22Rv1 (cell line): ENCODE measurements at regions not wholly inside any gene's neighbourhood (a gene's known extent, or its start where the extent isn't known, plus 50 kb on each side); places are given as distances from the start of the nearest gene placed in this dataset.

Experiments
- ZFX ChIP-seq: fragments of 450-650 bp; IDR thresholded peaks from 2 replicates; pipeline ENCODE4 v1.6.1; 2017; ENCODE audit warnings: antibody characterized with exemption, borderline replicate concordance
- TF ChIP-seq, protein P1 (sequence below): fragments of 450-650 bp; IDR thresholded peaks from 2 replicates; pipeline ENCODE4 v1.5.1; 2017; ENCODE audit warnings: mild to moderate bottlenecking

DNA sequence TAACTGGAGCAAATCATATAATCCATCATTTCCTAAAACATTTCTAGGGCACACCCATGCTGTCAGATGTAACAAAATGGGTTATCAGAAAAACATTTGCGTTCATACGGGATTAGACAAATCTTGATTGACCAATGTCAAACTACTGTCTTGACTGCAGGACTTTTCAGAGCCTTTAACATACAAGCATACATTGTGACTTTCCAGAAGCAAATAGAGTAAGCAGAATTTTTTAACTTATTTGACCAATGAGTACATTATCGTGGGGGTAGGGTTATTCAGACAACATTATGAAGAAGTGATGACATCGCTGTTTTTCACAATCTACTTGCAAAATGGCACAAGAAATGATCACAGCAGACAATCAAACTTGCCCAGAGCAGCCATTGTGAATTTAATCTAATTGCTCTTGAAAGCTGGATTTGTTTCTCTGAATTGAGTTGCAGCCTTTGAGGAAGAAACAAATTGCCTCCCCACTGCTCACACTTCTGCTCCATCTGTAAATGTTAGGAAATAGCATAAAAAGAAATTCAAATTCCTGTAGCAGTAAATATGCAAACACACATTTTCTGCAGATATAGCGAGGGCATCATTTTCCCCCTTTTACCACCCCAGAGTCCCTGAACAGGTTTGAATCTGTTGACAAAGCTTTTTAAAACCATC is 133.0 kb upstream of the DOK5 start:
- TF ChIP-seq, protein P1, sequence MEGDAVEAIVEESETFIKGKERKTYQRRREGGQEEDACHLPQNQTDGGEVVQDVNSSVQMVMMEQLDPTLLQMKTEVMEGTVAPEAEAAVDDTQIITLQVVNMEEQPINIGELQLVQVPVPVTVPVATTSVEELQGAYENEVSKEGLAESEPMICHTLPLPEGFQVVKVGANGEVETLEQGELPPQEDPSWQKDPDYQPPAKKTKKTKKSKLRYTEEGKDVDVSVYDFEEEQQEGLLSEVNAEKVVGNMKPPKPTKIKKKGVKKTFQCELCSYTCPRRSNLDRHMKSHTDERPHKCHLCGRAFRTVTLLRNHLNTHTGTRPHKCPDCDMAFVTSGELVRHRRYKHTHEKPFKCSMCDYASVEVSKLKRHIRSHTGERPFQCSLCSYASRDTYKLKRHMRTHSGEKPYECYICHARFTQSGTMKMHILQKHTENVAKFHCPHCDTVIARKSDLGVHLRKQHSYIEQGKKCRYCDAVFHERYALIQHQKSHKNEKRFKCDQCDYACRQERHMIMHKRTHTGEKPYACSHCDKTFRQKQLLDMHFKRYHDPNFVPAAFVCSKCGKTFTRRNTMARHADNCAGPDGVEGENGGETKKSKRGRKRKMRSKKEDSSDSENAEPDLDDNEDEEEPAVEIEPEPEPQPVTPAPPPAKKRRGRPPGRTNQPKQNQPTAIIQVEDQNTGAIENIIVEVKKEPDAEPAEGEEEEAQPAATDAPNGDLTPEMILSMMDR = no peak
- no peak for TF ChIP-seq ZFX
